T-helper 22 cell (primary cell): ENCODE measurements at regions not wholly inside any gene's neighbourhood (a gene's known extent, or its start where the extent isn't known, plus 50 kb on each side); places are given as distances from the start of the nearest gene placed in this dataset.

Experiments used
- DNase-seq: peaks from one replicate; pipeline ENCODE4 v3.0.0-alpha.2; 2020; ENCODE audit warnings: low read depth

- DNase-seq, result no peak
These were observed 51.6 kb upstream of the NLRP1 start for GRCh38 chr17:5635949-5636348.

DNA sequence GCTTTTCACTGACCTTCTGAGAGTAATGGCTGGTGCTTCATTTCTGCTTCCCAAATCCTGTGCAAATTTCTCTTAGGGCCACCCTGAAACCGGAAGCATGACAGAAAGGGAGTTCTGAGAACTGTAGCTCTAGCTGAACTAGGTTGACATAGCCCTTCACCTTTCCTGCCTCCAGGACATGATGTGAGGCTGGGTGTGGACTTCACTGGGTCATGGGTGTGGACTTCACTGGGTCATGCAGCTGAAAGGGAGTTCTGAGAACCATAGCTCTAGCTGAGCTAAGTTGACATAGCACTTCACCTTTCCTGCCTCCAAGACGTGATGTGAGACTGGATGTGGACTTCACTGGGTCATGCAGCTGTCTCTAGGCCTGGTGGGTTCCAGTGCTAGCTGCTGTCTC lies 54.3 kb upstream of the NLRP1 start:
- no peak for DNase-seq

GRCh38 chr17:5640726-5641125 lies 56.4 kb upstream of the NLRP1 start:
- DNase-seq, result no peak

DNA sequence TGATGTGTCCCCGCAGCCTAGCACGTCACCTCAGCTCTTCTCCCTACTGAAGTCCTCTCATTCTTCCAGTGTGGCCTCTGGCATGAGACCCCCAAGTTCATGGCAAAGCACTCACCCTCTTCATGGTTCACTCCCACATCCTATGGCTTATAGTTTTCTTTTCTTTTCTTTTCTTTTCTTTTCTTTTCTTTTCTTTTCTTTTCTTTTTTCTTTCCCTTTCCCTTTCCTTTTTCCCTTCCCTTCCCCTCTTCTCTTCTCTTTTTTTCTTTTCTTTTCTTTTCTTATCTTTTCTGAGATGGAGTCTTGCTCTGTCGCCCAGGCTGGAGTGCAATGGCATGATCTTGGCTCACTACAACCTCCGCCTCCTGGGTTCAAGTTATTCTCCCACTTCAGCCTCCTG lies 58.4 kb upstream of the NLRP1 start:
- DNase-seq, result no peak

- DNase-seq, result no peak
These were observed 59.8 kb upstream of the NLRP1 start for GRCh38 chr17:5644065-5644464.

- no peak for DNase-seq
These were observed 67.0 kb upstream of the NLRP1 start for GRCh38 chr17:5651348-5651747.

GRCh38 chr17:5661491-5662125 lies 77.3 kb upstream of the NLRP1 start:
- no peak for DNase-seq

- DNase-seq, result no peak
These were observed 78.2 kb upstream of the NLRP1 start for GRCh38 chr17:5662409-5663085.

- no peak for DNase-seq
These were observed 80.9 kb upstream of the NLRP1 start for GRCh38 chr17:5665164-5665563.

DNA sequence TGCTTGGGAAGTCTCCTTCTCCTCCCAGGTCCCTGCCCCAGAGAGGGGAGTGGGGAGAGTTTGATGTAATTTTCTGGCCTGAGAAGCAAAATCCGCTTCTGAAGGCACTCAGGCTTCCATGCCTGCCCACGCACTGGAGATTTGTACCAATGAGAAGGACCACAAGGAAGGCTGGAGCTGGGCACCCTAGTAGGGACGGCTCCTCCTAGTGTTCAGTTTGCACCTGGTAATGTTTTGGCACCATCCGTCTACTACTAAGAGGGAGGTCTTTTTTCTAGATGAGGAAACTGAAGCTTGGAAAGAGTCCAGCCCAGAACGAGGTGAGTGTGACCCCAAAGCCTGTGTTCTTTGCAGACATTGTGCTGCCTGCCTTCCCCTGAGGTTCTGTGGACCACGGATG lies 83.6 kb upstream of the NLRP1 start:
- no peak for DNase-seq

- no peak for DNase-seq
These were observed 84.3 kb upstream of the NLRP1 start for GRCh38 chr17:5668557-5669138.

DNA sequence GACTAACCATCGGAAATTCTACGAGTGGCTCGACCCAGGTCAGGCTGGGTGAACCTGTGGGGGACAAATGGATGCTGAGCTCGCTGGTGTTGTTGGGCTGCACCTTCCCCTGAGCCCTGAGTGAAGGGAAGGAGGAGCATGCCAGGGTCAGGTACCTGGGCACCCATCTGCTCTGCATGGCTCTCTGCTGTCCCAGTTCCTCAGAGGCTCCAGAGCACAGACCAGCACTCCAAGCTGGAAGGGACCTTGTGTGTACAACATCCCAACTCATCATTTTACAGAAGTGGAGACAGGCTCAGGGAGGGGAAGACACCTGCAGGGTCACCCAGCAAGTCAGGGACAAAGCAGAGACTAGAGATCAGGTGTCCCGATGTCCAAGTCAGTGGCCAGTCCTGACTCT lies 84.9 kb upstream of the NLRP1 start:
- no peak for DNase-seq

- no peak for DNase-seq
These were observed 87.8 kb upstream of the NLRP1 start for GRCh38 chr17:5672141-5672540.

DNA sequence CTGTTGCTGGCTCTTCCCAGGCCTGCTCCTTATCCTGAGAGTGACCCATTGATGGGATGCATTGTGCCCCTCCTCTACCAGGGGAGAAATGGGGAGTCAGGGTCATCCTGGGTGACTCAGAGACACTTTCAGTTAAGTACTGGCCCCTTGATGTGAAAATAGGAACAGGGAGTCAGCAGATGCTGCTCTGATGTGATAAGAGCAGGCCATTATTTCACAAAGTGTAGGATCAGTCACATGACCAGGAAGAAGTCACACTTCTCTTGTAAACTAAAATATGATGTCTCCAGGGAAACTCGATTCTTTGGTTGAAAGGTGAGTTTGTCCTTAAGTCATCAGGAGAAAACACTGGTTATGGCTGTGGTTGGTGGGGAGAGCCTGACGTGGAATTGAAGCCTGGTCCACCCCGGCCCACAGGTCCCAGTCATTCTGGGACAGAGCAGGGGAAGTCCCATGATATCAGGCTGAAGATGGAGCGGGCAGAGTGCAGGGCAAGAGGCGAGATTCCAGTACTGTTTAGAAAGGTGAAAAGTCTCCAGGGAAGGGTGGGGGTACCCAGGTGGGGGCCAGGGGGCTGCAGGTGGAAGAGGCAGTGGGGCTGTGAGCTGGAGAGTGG lies 88.6 kb upstream of the NLRP1 start:
- no peak for DNase-seq

GRCh38 chr17:5675625-5676421 lies 91.5 kb upstream of the NLRP1 start:
- DNase-seq, result no peak

GRCh38 chr17:5677620-5678019 lies 93.3 kb upstream of the NLRP1 start:
- no peak for DNase-seq

- no peak for DNase-seq
These were observed 93.9 kb upstream of the NLRP1 start for GRCh38 chr17:5678171-5678570.

GRCh38 chr17:5680766-5681165 lies 96.5 kb upstream of the NLRP1 start:
- DNase-seq, result no peak

DNA sequence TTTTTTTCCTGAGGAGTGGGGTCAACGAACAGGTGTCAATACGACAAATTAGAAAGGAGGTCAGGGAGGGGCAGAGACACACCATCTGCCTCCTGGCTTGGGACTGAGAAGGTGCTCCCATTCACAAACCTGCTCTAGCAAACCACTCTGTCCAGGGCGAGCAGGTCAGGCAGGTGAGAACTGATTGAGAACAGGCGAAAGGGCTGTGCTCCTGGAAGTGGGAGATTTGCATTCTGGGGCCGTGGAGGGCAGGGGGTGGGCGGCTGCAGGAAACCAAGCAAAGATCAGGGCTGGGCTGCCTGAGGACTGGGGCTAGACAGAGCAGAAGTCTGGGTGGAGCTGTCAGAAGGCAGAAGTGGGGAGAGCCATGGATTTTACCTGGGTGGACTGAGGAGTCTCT lies 98.9 kb upstream of the NLRP1 start:
- DNase-seq, result no peak

GRCh38 chr17:5686074-5686635 lies 101.8 kb upstream of the NLRP1 start:
- DNase-seq, result no peak

- no peak for DNase-seq
These were observed 103.3 kb upstream of the NLRP1 start for GRCh38 chr17:5687646-5688045.

DNA sequence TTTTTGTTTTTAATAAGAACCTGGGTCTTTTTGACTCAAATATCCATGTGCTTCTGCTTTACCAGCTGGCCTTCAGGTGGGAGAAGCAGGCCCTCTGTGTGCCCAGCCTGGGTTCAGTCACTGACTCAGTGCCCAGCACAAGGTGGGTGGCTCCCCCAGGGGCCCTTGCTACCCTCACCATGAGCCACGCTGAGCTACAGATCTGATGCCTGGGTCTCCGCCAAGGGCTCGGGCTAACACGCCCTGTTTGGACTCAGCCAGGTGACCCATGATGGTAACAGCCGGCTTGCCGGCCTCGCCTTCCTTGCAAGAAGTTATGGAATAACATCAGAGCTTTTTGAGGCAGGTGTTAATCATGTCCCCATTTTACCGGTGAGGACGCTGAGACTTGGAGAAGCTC lies 109.5 kb upstream of the NLRP1 start:
- no peak for DNase-seq
